ENCODE measurements at regions not wholly inside any gene's neighbourhood (a gene's known extent, or its start where the extent isn't known, plus 50 kb on each side); places are given as distances from the start of the nearest gene placed in this dataset.

- TF ChIP-seq CTCF (IDR thresholded peaks at IDR 0.05) (no peak), ZFX (IDR thresholded peaks at IDR 0.05; ENCODE audit: borderline replicate concordance) (no peak)
Measured at GRCh38 chr22:25282346-25282670, 62.9 kb downstream of the CRYBB2 start.

All from 22Rv1 (cell line).